CD4-positive, alpha-beta memory T cell (primary cell): ENCODE measurements at regions not wholly inside any gene's neighbourhood (a gene's known extent, or its start where the extent isn't known, plus 50 kb on each side); places are given as distances from the start of the nearest gene placed in this dataset.

Experiments
- CTCF ChIA-PET: fragments of 350-600 bp; sonication (Branson Sonifier 250); formaldehyde crosslinking; loops from one replicate; lab custom pipeline; 2021; ENCODE audit warnings: inconsistent platforms; ENCODE audit not compliant: partially characterized antibody; lab: Charles Lee
- POLR2A ChIA-PET: fragments of 350-600 bp; sonication (Branson Sonifier 250); formaldehyde crosslinking; loops from one replicate; lab custom pipeline; 2021; ENCODE audit not compliant: partially characterized antibody; lab: Charles Lee
- DNase-seq, 5 donors: peaks; one replicate each; pipeline versions ENCODE4 v3.0.0 to v3.0.0-alpha.2; 2020 to 2022; ENCODE audit warnings: mixed read lengths in 1 of 5
- H3K27ac ChIP-seq: one replicate; pipeline ENCODE4 v1.7.0; 2013; ENCODE audit warnings: low read depth, low read length
- H3K27me3 ChIP-seq: 2 replicates; pipeline ENCODE4 v1.7.0; 2013; ENCODE audit warnings: mild to moderate bottlenecking, low read length, moderate library complexity; ENCODE audit not compliant: insufficient read depth
- H3K36me3 ChIP-seq: 2 replicates; pipeline ENCODE4 v1.7.0; 2013; ENCODE audit warnings: mild to moderate bottlenecking, low read length, moderate library complexity; ENCODE audit not compliant: insufficient read depth
- H3K4me1 ChIP-seq: 2 replicates; pipeline ENCODE4 v1.7.0; 2013; ENCODE audit warnings: mild to moderate bottlenecking, low read length, moderate library complexity; ENCODE audit not compliant: insufficient read depth
- H3K4me3 ChIP-seq, 2 donors: one replicate each; pipeline ENCODE4 v1.7.0; 2013; ENCODE audit warnings: low read length in 2 of 2, mild to moderate bottlenecking in 1 of 2
- H3K9me3 ChIP-seq, 2 donors: one replicate each; pipeline ENCODE4 v1.7.0; 2013; ENCODE audit warnings: low read length in 2 of 2, control low read depth in 1 of 2; ENCODE audit not compliant: control insufficient read depth in 1 of 2
- H3K27ac Mint-ChIP-seq, 7 donors: one replicate each; pipeline ENCODE4 v1.8.0; 2020 to 2021; ENCODE audit warnings: mixed read lengths in 7 of 7, mild to moderate bottlenecking in 6 of 7, inconsistent platforms in 3 of 7, moderate library complexity in 3 of 7
- H3K27me3 Mint-ChIP-seq, 2 donors: one replicate each; pipeline ENCODE4 v1.8.0; 2020 to 2021; ENCODE audit warnings: mixed read lengths in 2 of 2
- H3K36me3 Mint-ChIP-seq, 2 donors: one replicate each; pipeline ENCODE4 v1.8.0; 2020 to 2021; ENCODE audit warnings: mixed read lengths in 2 of 2, inconsistent platforms in 1 of 2, mild to moderate bottlenecking in 1 of 2
- H3K4me1 Mint-ChIP-seq, 4 donors: one replicate each; pipeline ENCODE4 v1.8.0; 2020 to 2021; ENCODE audit warnings: mixed read lengths in 4 of 4, mild to moderate bottlenecking in 1 of 4
- H3K4me3 Mint-ChIP-seq, 8 donors: one replicate each; pipeline ENCODE4 v1.8.0; 2020 to 2021; ENCODE audit warnings: mixed read lengths in 8 of 8, mild to moderate bottlenecking in 7 of 8, moderate library complexity in 6 of 8, inconsistent platforms in 3 of 8
- H3K9me3 Mint-ChIP-seq, 8 donors: one replicate each; pipeline ENCODE4 v1.8.0; 2020 to 2021; ENCODE audit warnings: mixed read lengths in 8 of 8, mild to moderate bottlenecking in 5 of 8, inconsistent platforms in 3 of 8, moderate library complexity in 1 of 8
- intact Hi-C: fragments of 100-400 bp; cut with micrococcal nuclease; formaldehyde crosslinking; loops from one replicate; pipeline ENCODE4 v1.15.1; 2023

- no peaks in the 10 kb centered on the region for H3K36me3 ChIP-seq
- no peaks in the 10 kb centered on the region for H3K27me3 ChIP-seq
- H3K9me3 ChIP-seq, result no peaks in the 10 kb centered on the region
- H3K27ac ChIP-seq, result no peak overlapping the region
- Mint-ChIP-seq H3K4me1 (no peaks in the 10 kb centered on the region), H3K9me3 (peaks cover 2 to 18% (median 10%) of the 10 kb centered on the region in 8 donors), H3K27me3 (peaks cover 8 to 15% of the 10 kb centered on the region in 2 donors), H3K36me3 (peaks cover 0 to 4% of the 10 kb centered on the region in 2 donors), H3K27ac (no peak overlapping the region), H3K4me3 (no peak overlapping the region)
- ChIA-PET POLR2A (no interaction called here), CTCF (no interaction called here)
- no peak for DNase-seq
- H3K4me3 ChIP-seq, result no peak overlapping the region
- intact Hi-C loops, result no loop called here
- no peaks in the 10 kb centered on the region for H3K4me1 ChIP-seq
Measured at GRCh38 chr20:24718277-24718676, 230.8 kb upstream of the CST7 start.

- Mint-ChIP-seq H3K36me3 (peaks cover 0 to 4% of the 10 kb centered on the region in 2 donors), H3K9me3 (peaks cover 0 to 14% (median 9%) of the 10 kb centered on the region in 8 donors), H3K27ac (no peak overlapping the region), H3K4me3 (no peak overlapping the region), H3K4me1 (no peaks in the 10 kb centered on the region), H3K27me3 (peaks cover 9 to 14% of the 10 kb centered on the region in 2 donors)
- Histone ChIP-seq H3K4me1 (no peaks in the 10 kb centered on the region), H3K9me3 (no peaks in the 10 kb centered on the region), H3K27ac (no peak overlapping the region), H3K4me3 (no peak overlapping the region), H3K27me3 (no peaks in the 10 kb centered on the region), H3K36me3 (no peaks in the 10 kb centered on the region)
- CTCF ChIA-PET, result no interaction called here
- intact Hi-C loops, result no loop called here
- POLR2A ChIA-PET, result no interaction called here
- no peak for DNase-seq
Measured at GRCh38 chr20:24718696-24719095, 230.4 kb upstream of the CST7 start.

- intact Hi-C loops, result no loop called here
- DNase-seq, result no peak
- no peaks in the 10 kb centered on the region for H3K36me3 ChIP-seq
- no peaks in the 10 kb centered on the region for H3K4me1 ChIP-seq
- no peaks in the 10 kb centered on the region for H3K4me1 Mint-ChIP-seq
- no peak overlapping the region for H3K27ac Mint-ChIP-seq
- H3K27ac ChIP-seq, result no peak overlapping the region
- no peaks in the 10 kb centered on the region for H3K9me3 ChIP-seq
- H3K4me3 Mint-ChIP-seq, result no peak overlapping the region
- ChIA-PET POLR2A (no interaction called here), CTCF (no interaction called here)
- peaks cover 13 to 14% of the 10 kb centered on the region in 2 donors for H3K27me3 Mint-ChIP-seq
- no peaks in the 10 kb centered on the region for H3K36me3 Mint-ChIP-seq
- no peaks in the 10 kb centered on the region for H3K27me3 ChIP-seq
- H3K4me3 ChIP-seq, result no peak overlapping the region
- peaks cover 0 to 2% (median 0%) of the 10 kb centered on the region in 8 donors for H3K9me3 Mint-ChIP-seq
Measured at GRCh38 chr20:24720957-24721356, 228.1 kb upstream of the CST7 start.

GRCh38 chr20:24721891-24722568 is 227.0 kb upstream of the CST7 start:
- Mint-ChIP-seq H3K4me1 (no peaks in the 10 kb centered on the region), H3K36me3 (no peaks in the 10 kb centered on the region), H3K27ac (no peak overlapping the region), H3K27me3 (peaks cover 14% of the 10 kb centered on the region in 2 donors), H3K4me3 (no peak overlapping the region), H3K9me3 (no peaks in the 10 kb centered on the region)
- CTCF ChIA-PET, result no interaction called here
- H3K4me3 ChIP-seq, result no peak overlapping the region
- intact Hi-C loops, result no loop called here
- H3K36me3 ChIP-seq, result no peaks in the 10 kb centered on the region
- H3K9me3 ChIP-seq, result no peaks in the 10 kb centered on the region
- no peak overlapping the region for H3K27ac ChIP-seq
- no peak for DNase-seq
- H3K27me3 ChIP-seq, result no peaks in the 10 kb centered on the region
- POLR2A ChIA-PET, result no interaction called here
- H3K4me1 ChIP-seq, result no peaks in the 10 kb centered on the region

GRCh38 chr20:24722586-24722985 is 226.5 kb upstream of the CST7 start:
- no peaks in the 10 kb centered on the region for H3K4me1 ChIP-seq
- ChIA-PET CTCF (no interaction called here), POLR2A (no interaction called here)
- no peaks in the 10 kb centered on the region for H3K36me3 ChIP-seq
- intact Hi-C loops, result no loop called here
- H3K36me3 Mint-ChIP-seq, result no peaks in the 10 kb centered on the region
- peaks cover 14% of the 10 kb centered on the region in 2 donors for H3K27me3 Mint-ChIP-seq
- H3K4me1 Mint-ChIP-seq, result no peaks in the 10 kb centered on the region
- H3K4me3 Mint-ChIP-seq, result no peak overlapping the region
- no peak overlapping the region for H3K27ac ChIP-seq
- H3K4me3 ChIP-seq, result no peak overlapping the region
- H3K9me3 Mint-ChIP-seq, result no peaks in the 10 kb centered on the region
- DNase-seq, result no peak
- H3K27me3 ChIP-seq, result no peaks in the 10 kb centered on the region
- H3K27ac Mint-ChIP-seq, result no peak overlapping the region
- H3K9me3 ChIP-seq, result no peaks in the 10 kb centered on the region

GRCh38 chr20:24723186-24723585 is 225.9 kb upstream of the CST7 start:
- H3K27me3 Mint-ChIP-seq, result peaks cover 14% of the 10 kb centered on the region in 2 donors
- no peak overlapping the region for H3K27ac Mint-ChIP-seq
- H3K27me3 ChIP-seq, result no peaks in the 10 kb centered on the region
- no peaks in the 10 kb centered on the region for H3K4me1 Mint-ChIP-seq
- H3K27ac ChIP-seq, result no peak overlapping the region
- H3K4me3 ChIP-seq, result no peak overlapping the region
- no peaks in the 10 kb centered on the region for H3K36me3 ChIP-seq
- H3K36me3 Mint-ChIP-seq, result no peaks in the 10 kb centered on the region
- no peak for DNase-seq
- intact Hi-C loops, result no loop called here
- CTCF ChIA-PET, result no interaction called here
- no peaks in the 10 kb centered on the region for H3K9me3 ChIP-seq
- H3K9me3 Mint-ChIP-seq, result no peaks in the 10 kb centered on the region
- no peaks in the 10 kb centered on the region for H3K4me1 ChIP-seq
- H3K4me3 Mint-ChIP-seq, result no peak overlapping the region
- POLR2A ChIA-PET, result no interaction called here

- Mint-ChIP-seq H3K27me3 (peaks cover 10 to 14% of the 10 kb centered on the region in 2 donors), H3K9me3 (no peaks in the 10 kb centered on the region), H3K27ac (no peak overlapping the region), H3K4me3 (no peak overlapping the region), H3K36me3 (no peaks in the 10 kb centered on the region), H3K4me1 (no peaks in the 10 kb centered on the region)
- H3K27me3 ChIP-seq, result no peaks in the 10 kb centered on the region
- H3K36me3 ChIP-seq, result no peaks in the 10 kb centered on the region
- POLR2A ChIA-PET, result no interaction called here
- intact Hi-C loops, result no loop called here
- CTCF ChIA-PET, result no interaction called here
- DNase-seq, result no peak
- H3K4me1 ChIP-seq, result no peaks in the 10 kb centered on the region
- H3K9me3 ChIP-seq, result no peaks in the 10 kb centered on the region
- H3K4me3 ChIP-seq, result no peak overlapping the region
- H3K27ac ChIP-seq, result no peak overlapping the region
Measured at GRCh38 chr20:24723647-24724352, 225.3 kb upstream of the CST7 start.
